Amygdala (tissue), 56 donors: ENCODE measurements at regions not wholly inside any gene's neighbourhood (a gene's known extent, or its start where the extent isn't known, plus 50 kb on each side); places are given as distances from the start of the nearest gene placed in this dataset.

Experiments
- DNase-seq, 56 donors: peaks; one replicate each; lab custom pipeline; 2025; lab: John Stamatoyannopoulos, UW

GRCh38 chr11:130703489-130704190 is 212.6 kb downstream of the SNX19 start:
- no peak for DNase-seq

- DNase-seq = no peak
Measured at GRCh38 chr11:130705670-130706421, 210.4 kb downstream of the SNX19 start.

DNA sequence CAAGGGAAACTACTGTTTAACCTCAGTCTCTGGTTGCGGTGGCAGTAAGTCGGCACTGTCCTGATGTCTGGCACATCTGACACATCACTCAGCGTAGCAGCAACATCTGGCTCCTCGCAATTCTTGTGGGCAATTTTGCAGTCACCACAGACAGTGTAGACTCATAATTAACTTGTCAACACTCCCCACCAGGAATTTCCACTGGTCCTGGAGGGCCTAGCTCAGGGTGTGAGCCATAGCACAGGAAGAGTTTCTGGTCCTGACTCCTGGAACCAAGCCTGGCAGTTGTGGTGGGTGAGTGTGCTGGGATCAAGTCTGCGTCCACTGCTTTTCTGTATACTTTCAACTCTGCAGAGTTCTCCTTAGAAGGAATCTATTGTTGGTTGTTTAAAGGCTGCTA is 209.7 kb downstream of the SNX19 start:
- DNase-seq = no peak

- DNase-seq = no peak
Measured at GRCh38 chr11:130707217-130707616, 209.1 kb downstream of the SNX19 start.

DNA sequence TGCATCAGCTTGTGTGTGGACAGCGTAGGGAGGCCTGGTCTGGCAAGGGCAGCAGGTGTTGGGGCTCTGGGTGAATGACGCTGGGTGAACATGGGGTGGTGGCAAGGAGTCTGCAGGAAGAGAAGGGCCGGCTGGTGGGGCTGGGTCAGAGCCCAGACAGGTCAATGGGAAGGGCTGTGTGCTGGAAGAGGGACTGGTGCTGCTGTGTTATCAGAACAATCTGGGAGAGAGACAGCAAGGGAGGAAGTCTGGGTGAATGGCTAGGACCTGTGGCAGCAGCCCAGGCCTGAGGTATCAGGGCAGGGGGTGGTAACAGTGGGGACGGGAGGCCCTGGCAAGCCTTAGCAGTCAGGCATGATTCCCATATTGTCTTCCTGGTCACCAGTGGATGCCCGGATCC is 206.7 kb downstream of the SNX19 start:
- DNase-seq = no peak

DNA sequence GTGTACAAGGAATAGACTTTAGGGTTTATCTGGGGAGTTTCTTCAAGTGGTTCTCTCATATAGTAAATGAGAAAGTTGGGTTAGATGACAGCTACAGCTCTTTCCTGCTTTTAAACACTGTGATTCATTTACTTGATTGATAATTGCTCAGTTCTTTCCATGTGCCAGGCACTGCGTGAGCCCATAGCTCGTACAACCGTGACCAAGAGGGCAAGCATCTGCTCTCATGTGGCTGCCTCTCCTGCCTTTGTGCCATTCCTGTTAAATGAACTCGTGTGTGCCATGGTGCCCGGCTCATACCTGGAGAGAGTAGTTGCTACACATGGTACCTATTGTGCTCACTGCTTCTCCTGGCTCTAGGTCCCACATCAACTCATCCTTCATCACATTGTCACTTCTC is 206.3 kb downstream of the SNX19 start:
- DNase-seq = no peak

GRCh38 chr11:130710497-130711012 is 205.7 kb downstream of the SNX19 start:
- DNase-seq = peak in 6 of 56 donors; percentile 3 to 32 (median 18)

- DNase-seq = no peak
Measured at GRCh38 chr11:130711193-130711592, 205.1 kb downstream of the SNX19 start.

DNA sequence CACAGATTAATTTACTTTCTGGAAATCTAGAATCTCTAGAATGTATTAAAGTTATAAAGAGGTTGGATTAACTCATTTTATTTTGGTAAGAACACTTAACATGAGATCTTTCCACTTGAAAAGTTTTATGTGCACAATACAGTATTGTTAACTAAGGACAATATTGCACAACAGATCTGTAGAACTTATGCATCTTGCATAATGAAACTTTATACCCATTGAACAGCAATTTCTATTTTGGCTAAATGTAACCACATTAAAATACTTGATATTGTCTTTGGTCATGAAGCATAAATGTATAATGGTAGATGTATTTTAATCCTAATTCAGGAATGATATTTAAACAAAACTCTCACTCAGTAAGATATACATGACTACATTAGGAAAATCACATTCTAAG is 203.8 kb downstream of the SNX19 start:
- DNase-seq = no peak

DNA sequence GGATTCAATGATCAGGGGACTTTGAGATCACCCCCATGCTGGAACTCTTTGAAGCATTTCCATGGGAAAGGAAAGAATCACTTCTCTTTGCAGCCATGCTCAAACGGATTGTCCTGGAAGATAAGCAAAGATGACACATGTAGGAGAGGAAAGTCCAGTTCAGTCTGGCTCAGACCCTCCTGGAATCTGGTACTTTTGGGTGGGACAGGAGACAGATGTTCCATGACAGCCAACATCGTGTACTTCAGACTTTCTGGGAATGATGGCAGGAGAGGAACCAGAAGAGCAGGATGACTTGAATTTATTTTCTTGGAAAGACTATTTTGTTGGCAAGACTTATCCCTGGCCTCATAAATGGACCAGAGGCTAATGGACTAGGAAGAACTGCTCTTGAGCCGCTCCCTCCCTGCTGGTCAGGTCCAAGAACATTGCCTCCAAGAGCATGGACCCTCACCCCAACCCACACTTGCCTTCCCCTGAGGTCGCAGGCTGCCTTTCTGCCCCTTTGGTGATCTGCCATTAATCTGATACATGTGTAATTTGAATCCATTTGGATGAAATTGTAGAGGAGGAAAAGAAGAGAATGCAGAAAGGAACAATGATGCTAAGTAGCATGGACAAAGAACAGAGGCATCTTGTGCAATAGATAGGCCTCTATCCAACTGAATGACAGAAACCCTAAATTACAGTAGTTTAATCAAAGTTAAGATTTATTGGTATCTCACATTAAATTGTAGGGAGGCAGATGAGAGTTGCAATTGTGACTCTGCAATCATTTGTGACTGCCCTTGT is 201.0 kb downstream of the SNX19 start:
- no peak for DNase-seq

DNA sequence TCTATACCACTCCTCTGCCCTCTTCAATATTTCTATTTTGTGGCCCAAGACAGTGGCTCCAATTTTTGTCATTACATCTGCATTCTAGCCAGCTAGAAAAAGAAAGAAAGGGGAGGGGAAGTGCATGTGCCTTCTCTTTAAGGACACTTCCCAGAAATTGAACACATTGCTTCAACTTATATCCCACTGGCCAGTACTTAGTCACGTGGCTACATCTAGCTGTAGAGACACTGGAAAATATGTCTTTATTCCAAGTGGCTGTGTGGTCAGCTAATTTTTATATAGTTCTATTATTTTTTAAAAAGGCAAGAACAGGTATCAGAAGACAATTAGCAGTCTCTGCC is 200.4 kb downstream of the SNX19 start:
- no peak for DNase-seq

DNA sequence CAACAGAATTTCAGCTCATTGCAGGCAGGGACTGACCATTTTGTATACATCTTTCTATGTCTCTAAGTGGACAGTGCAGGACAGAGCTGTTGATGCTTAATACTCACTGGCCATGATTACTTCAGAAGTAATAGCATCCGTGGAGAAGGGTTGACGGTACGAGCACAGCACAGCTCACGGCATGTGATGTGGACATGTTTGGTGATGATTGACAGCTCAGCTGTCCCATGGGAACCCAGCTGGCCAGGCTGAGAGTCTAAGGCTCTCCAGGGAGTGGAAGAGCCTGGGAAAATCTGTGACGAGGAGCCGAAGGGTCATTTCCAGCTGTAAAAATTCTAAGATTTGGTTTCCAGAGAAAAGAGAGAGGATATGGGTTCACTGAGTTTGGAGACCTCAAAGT is 198.2 kb downstream of the SNX19 start:
- DNase-seq = no peak

DNA sequence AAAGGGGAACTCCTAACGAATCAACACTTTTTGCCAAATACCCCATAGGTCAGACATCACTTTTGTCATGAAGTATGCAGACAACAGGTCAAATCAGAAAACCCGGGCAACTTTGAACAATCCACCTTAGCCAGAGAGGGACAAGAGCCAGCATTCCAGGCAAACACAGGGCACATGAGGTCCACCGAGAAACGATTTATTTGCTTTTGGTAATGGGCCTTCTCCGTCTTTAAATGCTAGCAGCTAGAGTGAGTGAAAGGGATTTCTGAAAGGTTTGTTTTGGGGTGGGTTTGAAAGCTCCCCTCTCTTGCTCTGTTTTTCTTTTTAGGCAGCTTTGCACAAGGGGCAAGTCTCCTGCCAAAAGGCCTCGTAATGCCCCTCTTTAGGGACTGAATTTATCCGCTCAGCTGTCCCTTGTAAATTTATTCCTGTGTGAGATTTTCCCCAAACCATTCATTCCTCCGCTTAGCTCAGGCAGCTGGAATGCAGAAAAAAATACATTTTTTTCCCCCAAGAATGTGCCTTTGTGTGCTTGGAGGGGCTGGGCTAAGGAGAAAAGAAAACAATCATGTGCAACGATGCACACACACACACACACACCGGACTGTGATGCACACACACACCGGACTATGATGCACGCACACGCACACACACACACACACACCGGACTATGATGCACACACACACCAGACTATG is 196.9 kb downstream of the SNX19 start:
- no peak for DNase-seq

GRCh38 chr11:130720232-130721022 is 195.9 kb downstream of the SNX19 start:
- DNase-seq = no peak

DNA sequence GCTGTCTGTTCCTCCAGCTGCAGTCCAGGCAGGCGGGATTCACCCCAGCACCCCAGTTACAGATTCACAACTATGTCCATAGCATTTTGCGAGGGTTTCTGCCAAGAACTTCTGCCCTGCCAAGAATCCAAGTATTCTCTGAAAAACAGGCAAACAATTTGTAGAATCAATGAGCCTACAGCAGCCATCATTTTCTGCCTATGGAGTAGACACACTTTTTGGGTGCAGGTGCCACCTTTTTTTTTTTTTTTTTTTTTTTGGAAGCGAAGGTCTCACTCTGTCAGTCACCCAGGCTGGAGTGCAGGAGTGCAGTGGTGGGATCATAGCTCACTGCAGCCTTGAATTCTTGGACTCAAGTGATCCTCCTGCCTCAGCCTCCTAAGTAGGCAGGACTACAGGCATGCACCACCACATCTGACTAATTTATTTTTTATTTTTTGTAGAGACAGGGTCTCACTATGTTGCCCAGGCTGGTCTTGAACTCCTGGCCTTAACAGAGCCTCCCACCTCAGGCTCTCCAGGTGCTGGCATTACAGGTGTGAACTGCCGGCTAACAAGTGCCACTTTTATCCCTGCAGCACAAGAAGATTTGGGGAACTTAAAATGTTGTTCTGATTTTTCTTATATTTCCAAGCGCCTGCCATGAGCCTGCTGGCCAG is 195.1 kb downstream of the SNX19 start:
- no peak for DNase-seq

- DNase-seq = no peak
Measured at GRCh38 chr11:130721736-130722135, 194.5 kb downstream of the SNX19 start.

DNA sequence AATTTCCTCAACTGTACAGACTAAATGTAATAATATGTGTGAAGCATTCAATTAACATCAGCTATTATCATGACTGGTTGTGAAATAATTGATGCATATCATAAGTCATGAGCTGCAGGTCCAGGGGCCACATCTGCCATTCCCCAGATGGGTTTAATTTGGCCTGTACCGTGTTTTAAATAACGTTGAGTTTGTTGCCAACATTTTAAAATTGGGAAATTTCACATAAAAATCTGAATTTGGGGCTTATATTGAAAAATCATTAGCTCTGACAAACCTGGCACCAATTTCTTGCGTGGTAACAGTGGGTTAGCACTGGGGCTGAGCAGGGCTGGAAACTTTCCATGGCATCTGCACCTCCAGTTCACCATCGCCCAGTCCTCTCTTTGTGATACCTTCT is 193.9 kb downstream of the SNX19 start:
- DNase-seq = no peak

GRCh38 chr11:130725421-130726233 is 190.7 kb downstream of the SNX19 start:
- no peak for DNase-seq
